CD4-positive, alpha-beta T cell (primary cell): ENCODE measurements at regions not wholly inside any gene's neighbourhood (a gene's known extent, or its start where the extent isn't known, plus 50 kb on each side); places are given as distances from the start of the nearest gene placed in this dataset.

ENCODE experiments used
- ATAC-seq: fragments of 200-7000 bp; cut with Tn5 transposase; one replicate; pipeline ENCODE4 v1.10.0; 2022; ENCODE audit warnings: mild to moderate bottlenecking; ENCODE audit not compliant: poor library complexity
- CTCF ChIA-PET: fragments of 350-600 bp; sonication (Branson Sonifier 250); formaldehyde crosslinking; loops from one replicate; lab custom pipeline; 2021; ENCODE audit warnings: antibody characterized with exemption, inconsistent platforms; lab: Charles Lee
- POLR2A ChIA-PET: fragments of 350-600 bp; sonication (Branson Sonifier 250); formaldehyde crosslinking; loops from one replicate; lab custom pipeline; 2021; ENCODE audit warnings: antibody characterized with exemption, inconsistent platforms; lab: Charles Lee
- DNase-seq, 14 experiments: peaks; one replicate each; pipeline ENCODE4 v3.0.0-alpha.2; 2013 to 2020; ENCODE audit warnings: mixed read lengths in 2 of 14
- H3K27ac ChIP-seq, 2 donors: one replicate each; pipeline versions ENCODE4 v1.5.1 to v1.7.0; 2013; ENCODE audit warnings: low read length in 2 of 2, low read depth in 1 of 2, mild to moderate bottlenecking in 1 of 2
- H3K27me3 ChIP-seq, 2 experiments: 1 replicate in 1 of 2; 2 replicates in 1 of 2; pipeline versions ENCODE4 v1.6.1 to v1.7.0; 2013; ENCODE audit warnings: low read length in 2 of 2, control low read depth in 1 of 2, mild to moderate bottlenecking in 1 of 2, moderate library complexity in 1 of 2; ENCODE audit not compliant: insufficient read depth in 2 of 2, control insufficient read depth in 1 of 2
- H3K36me3 ChIP-seq: one replicate; pipeline ENCODE4 v1.6.1; 2013; ENCODE audit warnings: low read length, control low read depth; ENCODE audit not compliant: insufficient read depth
- H3K4me1 ChIP-seq: one replicate; pipeline ENCODE4 v1.6.1; 2013; ENCODE audit warnings: low read length, control low read depth; ENCODE audit not compliant: insufficient read depth
- H3K4me3 ChIP-seq: one replicate; pipeline ENCODE4 v1.5.1; 2013; ENCODE audit warnings: mild to moderate bottlenecking, low read length, moderate library complexity
- H3K9me3 ChIP-seq, 2 experiments: 1 replicate in 1 of 2; 2 replicates in 1 of 2; pipeline versions ENCODE4 v1.6.1 to v1.7.0; 2013; ENCODE audit warnings: low read length in 2 of 2, mild to moderate bottlenecking in 2 of 2, control low read depth in 1 of 2, moderate library complexity in 1 of 2; ENCODE audit not compliant: control insufficient read depth in 1 of 2, insufficient read depth in 1 of 2
- H3K27ac Mint-ChIP-seq: one replicate; pipeline ENCODE4 v1.8.0; 2020; ENCODE audit warnings: mixed read lengths
- H3K27me3 Mint-ChIP-seq: one replicate; pipeline ENCODE4 v1.8.0; 2021; ENCODE audit warnings: mixed read lengths
- H3K36me3 Mint-ChIP-seq: one replicate; pipeline ENCODE4 v1.8.0; 2021; ENCODE audit warnings: low read depth, mixed read lengths
- H3K4me1 Mint-ChIP-seq: one replicate; pipeline ENCODE4 v1.8.0; 2021; ENCODE audit warnings: low read depth, mixed read lengths
- H3K4me3 Mint-ChIP-seq: one replicate; pipeline ENCODE4 v1.8.0; 2020; ENCODE audit warnings: mild to moderate bottlenecking, mixed read lengths
- H3K9me3 Mint-ChIP-seq: one replicate; pipeline ENCODE4 v1.8.0; 2020; ENCODE audit warnings: mixed read lengths
- intact Hi-C, 2 experiments: fragments of 100-400 bp; cut with DNase I in 1 of 2; cut with micrococcal nuclease in 1 of 2; formaldehyde crosslinking; loops; one replicate each; pipeline versions ENCODE4 v1.15.1 to v1.9.0; 2023 to 2025; cut with DNase I, micrococcal nuclease
- TF ChIP-seq, protein P1 (sequence below): fragments of 200-600 bp; IDR thresholded peaks from one replicate; pipeline ENCODE4 v1.8.0; 2022; ENCODE audit warnings: antibody characterized with exemption, mild to moderate bottlenecking

DNA sequence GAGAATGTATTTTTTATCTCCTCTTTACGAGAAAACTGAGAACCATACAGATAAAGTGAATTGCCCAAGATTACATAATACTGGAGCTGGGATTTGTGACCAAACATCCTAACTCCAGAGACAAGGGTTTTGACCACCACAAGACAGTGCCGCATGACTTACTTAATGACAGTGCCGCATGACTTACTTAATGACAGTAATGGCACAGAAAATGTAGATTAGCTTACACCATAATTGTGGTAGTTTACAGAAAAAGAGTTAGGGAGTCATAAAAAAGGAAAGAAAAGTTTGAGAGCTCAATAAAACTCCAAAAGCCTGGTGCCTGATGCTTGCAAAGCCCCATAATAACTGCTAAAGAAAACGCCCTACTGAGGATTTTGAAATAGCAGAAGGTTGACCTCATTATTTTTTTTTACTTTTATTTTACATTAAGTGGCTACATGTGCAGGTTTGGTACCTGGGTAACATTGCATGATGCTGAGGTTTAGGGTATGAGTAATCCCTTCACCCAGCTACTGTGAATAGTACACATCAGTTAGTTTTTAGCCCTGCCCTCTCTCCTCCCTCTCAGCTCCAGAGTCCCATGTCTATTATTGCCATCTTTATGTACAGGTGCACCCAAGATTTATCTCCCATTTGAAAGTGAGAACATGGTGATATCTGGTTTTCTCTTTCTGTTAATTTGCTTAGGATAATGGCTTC lies 310.0 kb upstream of the UBE2E3 start:
- Mint-ChIP-seq H3K36me3 (no peaks in the 10 kb centered on the region), H3K27me3 (no peaks in the 10 kb centered on the region), H3K9me3 (peaks cover 3% of the 10 kb centered on the region), H3K4me1 (no peaks in the 10 kb centered on the region), H3K27ac (no peak overlapping the region), H3K4me3 (no peak overlapping the region)
- no peak overlapping the region for H3K27ac ChIP-seq
- ATAC-seq (no peak), DNase-seq (no peak)
- no peaks in the 10 kb centered on the region for H3K9me3 ChIP-seq
- no peak overlapping the region for H3K4me3 ChIP-seq
- ChIA-PET CTCF (no interaction called here), POLR2A (no interaction called here)
- peaks cover 0 to 3% of the 10 kb centered on the region in 2 experiments for H3K27me3 ChIP-seq
- no peaks in the 10 kb centered on the region for H3K36me3 ChIP-seq
- TF ChIP-seq, protein P1, sequence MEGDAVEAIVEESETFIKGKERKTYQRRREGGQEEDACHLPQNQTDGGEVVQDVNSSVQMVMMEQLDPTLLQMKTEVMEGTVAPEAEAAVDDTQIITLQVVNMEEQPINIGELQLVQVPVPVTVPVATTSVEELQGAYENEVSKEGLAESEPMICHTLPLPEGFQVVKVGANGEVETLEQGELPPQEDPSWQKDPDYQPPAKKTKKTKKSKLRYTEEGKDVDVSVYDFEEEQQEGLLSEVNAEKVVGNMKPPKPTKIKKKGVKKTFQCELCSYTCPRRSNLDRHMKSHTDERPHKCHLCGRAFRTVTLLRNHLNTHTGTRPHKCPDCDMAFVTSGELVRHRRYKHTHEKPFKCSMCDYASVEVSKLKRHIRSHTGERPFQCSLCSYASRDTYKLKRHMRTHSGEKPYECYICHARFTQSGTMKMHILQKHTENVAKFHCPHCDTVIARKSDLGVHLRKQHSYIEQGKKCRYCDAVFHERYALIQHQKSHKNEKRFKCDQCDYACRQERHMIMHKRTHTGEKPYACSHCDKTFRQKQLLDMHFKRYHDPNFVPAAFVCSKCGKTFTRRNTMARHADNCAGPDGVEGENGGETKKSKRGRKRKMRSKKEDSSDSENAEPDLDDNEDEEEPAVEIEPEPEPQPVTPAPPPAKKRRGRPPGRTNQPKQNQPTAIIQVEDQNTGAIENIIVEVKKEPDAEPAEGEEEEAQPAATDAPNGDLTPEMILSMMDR = no peak
- no peaks in the 10 kb centered on the region for H3K4me1 ChIP-seq
- intact Hi-C loops = no loop called here

DNA sequence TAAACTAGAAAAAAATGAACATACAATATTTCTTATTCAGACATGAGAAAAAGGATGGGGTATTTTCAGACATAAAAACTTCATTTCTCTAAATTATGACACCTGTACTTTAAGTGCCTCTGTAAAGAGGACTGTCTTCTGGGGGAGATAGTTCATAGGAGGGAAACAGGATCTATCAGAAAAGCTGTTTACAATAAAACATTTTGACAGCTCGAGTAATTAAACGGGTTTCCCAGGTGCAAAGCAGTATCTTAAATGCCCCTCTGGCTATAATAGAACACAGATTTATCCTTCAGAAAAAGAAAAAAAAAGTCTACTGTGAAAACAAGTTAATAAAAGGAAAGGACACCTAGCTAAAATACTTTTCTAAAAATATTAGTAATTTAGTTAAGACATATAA lies 311.4 kb upstream of the UBE2E3 start:
- Mint-ChIP-seq H3K4me3 (no peak overlapping the region), H3K27ac (no peak overlapping the region), H3K9me3 (peaks cover 3% of the 10 kb centered on the region), H3K4me1 (no peaks in the 10 kb centered on the region), H3K27me3 (no peaks in the 10 kb centered on the region), H3K36me3 (no peaks in the 10 kb centered on the region)
- Histone ChIP-seq H3K27me3 (peaks cover 0 to 3% of the 10 kb centered on the region in 2 experiments), H3K4me3 (no peak overlapping the region), H3K9me3 (no peaks in the 10 kb centered on the region), H3K36me3 (no peaks in the 10 kb centered on the region), H3K27ac (no peak overlapping the region), H3K4me1 (no peaks in the 10 kb centered on the region)
- no peak for ATAC-seq
- POLR2A ChIA-PET = no interaction called here
- TF ChIP-seq, protein P1 = no peak
- no peak for DNase-seq
- intact Hi-C loops = no loop called here
- CTCF ChIA-PET = no interaction called here

DNA sequence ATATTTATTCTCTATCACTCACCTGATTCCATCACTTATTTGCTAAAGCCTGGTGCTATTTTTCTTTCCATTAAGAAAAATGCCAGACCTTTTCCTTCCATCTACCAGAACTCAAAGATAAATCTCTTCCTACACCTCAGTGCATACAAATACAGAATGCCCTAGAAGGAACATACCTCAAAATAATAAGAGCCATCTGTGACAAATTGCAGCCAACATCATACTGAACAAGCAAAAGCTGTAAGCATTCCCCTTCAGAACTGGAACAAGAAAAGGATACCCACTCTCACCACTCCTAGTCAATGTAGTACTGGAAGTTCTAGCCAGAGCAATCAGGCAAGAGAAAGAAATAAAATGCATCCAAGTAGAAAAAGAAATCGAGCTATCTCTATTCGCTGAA lies 315.9 kb upstream of the UBE2E3 start:
- no peak for ATAC-seq
- peaks cover 0 to 3% of the 10 kb centered on the region in 2 experiments for H3K27me3 ChIP-seq
- Mint-ChIP-seq H3K4me1 (no peaks in the 10 kb centered on the region), H3K27me3 (peaks cover 21% of the 10 kb centered on the region), H3K27ac (no peak overlapping the region), H3K9me3 (peaks cover 3% of the 10 kb centered on the region), H3K4me3 (no peak overlapping the region), H3K36me3 (no peaks in the 10 kb centered on the region)
- no peaks in the 10 kb centered on the region for H3K36me3 ChIP-seq
- no peak overlapping the region for H3K4me3 ChIP-seq
- CTCF ChIA-PET = no interaction called here
- intact Hi-C loops = no loop called here
- H3K4me1 ChIP-seq = no peaks in the 10 kb centered on the region
- no peak for DNase-seq
- H3K9me3 ChIP-seq = no peaks in the 10 kb centered on the region
- POLR2A ChIA-PET = no interaction called here
- no peak overlapping the region for H3K27ac ChIP-seq
- TF ChIP-seq, protein P1 = no peak
